Tibial nerve (tissue), 4 donors: ENCODE measurements at regions not wholly inside any gene's neighbourhood (a gene's known extent, or its start where the extent isn't known, plus 50 kb on each side); places are given as distances from the start of the nearest gene placed in this dataset.

ENCODE experiments used
- EP300 ChIP-seq, 2 donors: sonication (generic); formaldehyde crosslinking; IDR thresholded peaks; one replicate each; pipeline ENCODE4 v1.6.1; 2017; ENCODE audit warnings: antibody characterized with exemption in 2 of 2, mild to moderate bottlenecking in 1 of 2
- POLR2A ChIP-seq, 2 donors: fragments of 450-650 bp; IDR thresholded peaks; one replicate each; pipeline ENCODE4 v1.6.1; 2017; ENCODE audit warnings: antibody characterized with exemption in 2 of 2, mild to moderate bottlenecking in 2 of 2, moderate library complexity in 2 of 2
- TF ChIP-seq, protein P1 (sequence below), 5 experiments: fragments of 200-600 bp in 3 of 5; fragments of 450-650 bp in 2 of 5; sonication (generic) in 3 of 5; IDR thresholded peaks; one replicate each; pipeline ENCODE4 v1.5.1; 2016 to 2019; ENCODE audit warnings: antibody characterized with exemption in 5 of 5, mild to moderate bottlenecking in 3 of 5, moderate library complexity in 2 of 5

DNA sequence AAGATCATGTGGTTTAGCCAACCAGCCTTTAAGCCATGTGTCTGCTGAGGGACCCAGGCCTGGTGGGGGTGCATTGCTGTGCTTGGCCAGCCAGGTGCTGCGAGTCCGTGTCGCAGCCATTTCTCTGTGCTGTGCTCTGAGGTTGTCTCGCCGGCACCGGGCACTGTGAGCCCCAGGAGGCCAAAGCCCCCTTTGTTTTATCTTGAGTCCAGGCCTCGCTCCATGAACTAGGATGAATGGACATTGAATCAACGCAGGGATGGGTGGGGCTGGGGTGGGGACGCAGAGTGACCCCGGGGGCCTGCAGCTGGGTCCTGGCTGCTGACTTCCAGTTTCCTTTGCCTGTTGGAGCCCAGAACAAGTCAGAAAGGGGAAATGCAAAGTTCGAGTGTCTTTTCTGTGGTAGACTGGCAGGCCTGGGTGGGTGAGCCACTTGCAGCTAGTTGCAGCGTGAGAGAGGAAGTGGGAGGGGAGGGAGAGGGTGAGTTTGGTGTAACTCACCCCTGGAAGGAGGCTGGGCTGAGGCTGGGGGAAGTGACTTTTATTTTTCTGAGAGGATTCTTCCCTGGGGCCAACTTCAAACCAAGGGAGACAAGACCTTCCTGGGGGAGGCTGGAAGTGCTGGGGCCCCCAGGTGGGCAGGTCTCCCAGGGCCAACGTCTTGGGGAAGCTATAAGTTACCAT is 324.7 kb downstream of the SEC14L1 start:
- TF ChIP-seq, protein P1, sequence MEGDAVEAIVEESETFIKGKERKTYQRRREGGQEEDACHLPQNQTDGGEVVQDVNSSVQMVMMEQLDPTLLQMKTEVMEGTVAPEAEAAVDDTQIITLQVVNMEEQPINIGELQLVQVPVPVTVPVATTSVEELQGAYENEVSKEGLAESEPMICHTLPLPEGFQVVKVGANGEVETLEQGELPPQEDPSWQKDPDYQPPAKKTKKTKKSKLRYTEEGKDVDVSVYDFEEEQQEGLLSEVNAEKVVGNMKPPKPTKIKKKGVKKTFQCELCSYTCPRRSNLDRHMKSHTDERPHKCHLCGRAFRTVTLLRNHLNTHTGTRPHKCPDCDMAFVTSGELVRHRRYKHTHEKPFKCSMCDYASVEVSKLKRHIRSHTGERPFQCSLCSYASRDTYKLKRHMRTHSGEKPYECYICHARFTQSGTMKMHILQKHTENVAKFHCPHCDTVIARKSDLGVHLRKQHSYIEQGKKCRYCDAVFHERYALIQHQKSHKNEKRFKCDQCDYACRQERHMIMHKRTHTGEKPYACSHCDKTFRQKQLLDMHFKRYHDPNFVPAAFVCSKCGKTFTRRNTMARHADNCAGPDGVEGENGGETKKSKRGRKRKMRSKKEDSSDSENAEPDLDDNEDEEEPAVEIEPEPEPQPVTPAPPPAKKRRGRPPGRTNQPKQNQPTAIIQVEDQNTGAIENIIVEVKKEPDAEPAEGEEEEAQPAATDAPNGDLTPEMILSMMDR (IDR thresholded peaks at IDR 0.05) = no peak
- TF ChIP-seq POLR2A (IDR thresholded peaks at IDR 0.05) (no peak), EP300 (IDR thresholded peaks at IDR 0.05) (peak in 1 of 2 donors; percentile 72)
